OCI-LY3 (cell line): ENCODE measurements at regions not wholly inside any gene's neighbourhood (a gene's known extent, or its start where the extent isn't known, plus 50 kb on each side); places are given as distances from the start of the nearest gene placed in this dataset.

Experiments used
- H2AFZ ChIP-seq: fragments of 200-600, 300-600 bp; shearing (Covaris generic); 2 replicates; pipeline ENCODE4 v1.6.0; 2014; ENCODE audit warnings: antibody characterized with exemption, low read depth, low read length
- H3K27ac ChIP-seq: fragments of 200-600, 300-600 bp; sonication (generic); 2 replicates; pipeline ENCODE4 v1.5.1; 2014; ENCODE audit warnings: mild to moderate bottlenecking, low read length, moderate library complexity, mixed read lengths
- H3K27me3 ChIP-seq: fragments of 200-600, 300-600 bp; sonication (generic); 2 replicates; pipeline ENCODE4 v1.6.1; 2014; ENCODE audit warnings: low read depth, low read length, mixed read lengths
- H3K36me3 ChIP-seq: fragments of 200-600, 300-600 bp; sonication (generic); replicated peaks from 2 replicates; pipeline ENCODE3; 2014; ENCODE audit warnings: low read depth, low read length, mixed read lengths
- H3K4me1 ChIP-seq: fragments of 300-600, 200-600 bp; sonication (generic); 2 replicates; pipeline ENCODE4 v1.6.1; 2014; ENCODE audit warnings: low read length, mixed read lengths
- H3K4me2 ChIP-seq: fragments of 200-600, 300-600 bp; sonication (generic); 2 replicates; pipeline ENCODE4 v1.6.1; 2014; ENCODE audit warnings: low read length, mixed read lengths
- H3K4me3 ChIP-seq: fragments of 300-600, 200-600 bp; sonication (generic); 2 replicates; pipeline ENCODE4 v1.5.1; 2014; ENCODE audit warnings: antibody characterized with exemption, mild to moderate bottlenecking, low read length, moderate library complexity
- H3K79me2 ChIP-seq: fragments of 300-600, 200-600 bp; shearing (Covaris generic); 2 replicates; pipeline ENCODE4 v1.6.1; 2014; ENCODE audit warnings: mild to moderate bottlenecking, low read length, mixed read lengths
- H3K9ac ChIP-seq: fragments of 300-600, 200-600 bp; shearing (Covaris generic); 2 replicates; pipeline ENCODE4 v1.6.0; 2014; ENCODE audit warnings: mild to moderate bottlenecking, low read length, moderate library complexity
- H3K9me3 ChIP-seq: fragments of 200-600, 300-600 bp; shearing (Covaris generic); 2 replicates; pipeline ENCODE4 v1.6.1; 2014; ENCODE audit warnings: low read length, mixed read lengths; ENCODE audit not compliant: insufficient read depth
- H4K20me1 ChIP-seq: fragments of 200-600, 300-600 bp; sonication (generic); 2 replicates; pipeline ENCODE4 v1.6.1; 2016; ENCODE audit warnings: low read length, mixed read lengths; ENCODE audit not compliant: insufficient read depth
- EZH2phosphoT487 ChIP-seq: fragments of 200-600 bp; shearing (Covaris generic); IDR thresholded peaks from 2 replicates; pipeline ENCODE4 v1.6.1; 2018; ENCODE audit warnings: antibody characterized with exemption, mixed run types, low read depth
- TF ChIP-seq, protein P1 (sequence below): fragments of 200-600, 300-600 bp; sonication (generic); IDR thresholded peaks from 2 replicates; pipeline ENCODE4 v1.5.1; 2014; ENCODE audit warnings: antibody characterized with exemption, low read length, low read depth

DNA sequence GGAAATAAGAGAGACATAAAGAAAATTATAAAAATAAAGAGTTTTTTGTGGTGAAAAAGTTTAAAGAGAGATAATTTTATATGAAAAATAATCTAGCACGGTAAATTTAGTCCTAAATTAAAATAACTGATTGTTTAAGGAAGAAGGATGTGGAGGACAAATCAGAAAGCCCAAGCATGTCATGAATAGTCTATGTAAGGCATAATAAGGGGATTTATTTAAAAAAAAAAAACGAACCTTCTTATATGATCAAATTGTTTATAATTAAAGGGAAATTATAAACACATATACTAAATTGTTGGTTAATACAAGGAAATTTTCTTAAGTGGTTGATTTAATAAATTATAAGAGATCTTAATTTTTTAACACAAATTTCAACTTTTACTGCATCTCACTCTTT is 551.8 kb upstream of the TYRP1 start:
- Histone ChIP-seq H3K27me3 (no peaks in the 10 kb centered on the region), H3K27ac (no peak overlapping the region), H3K36me3 (no peaks in the 10 kb centered on the region), H3K4me3 (no peak overlapping the region), H3K4me1 (no peaks in the 10 kb centered on the region), H2AFZ (no peak overlapping the region), H3K4me2 (no peak overlapping the region), H3K79me2 (no peaks in the 10 kb centered on the region), H3K9me3 (no peaks in the 10 kb centered on the region; the same call in 1 of the 2 replicates), H3K9ac (no peak overlapping the region), H4K20me1 (no peaks in the 10 kb centered on the region)
- TF ChIP-seq EZH2phosphoT487: no peak
- TF ChIP-seq, protein P1, sequence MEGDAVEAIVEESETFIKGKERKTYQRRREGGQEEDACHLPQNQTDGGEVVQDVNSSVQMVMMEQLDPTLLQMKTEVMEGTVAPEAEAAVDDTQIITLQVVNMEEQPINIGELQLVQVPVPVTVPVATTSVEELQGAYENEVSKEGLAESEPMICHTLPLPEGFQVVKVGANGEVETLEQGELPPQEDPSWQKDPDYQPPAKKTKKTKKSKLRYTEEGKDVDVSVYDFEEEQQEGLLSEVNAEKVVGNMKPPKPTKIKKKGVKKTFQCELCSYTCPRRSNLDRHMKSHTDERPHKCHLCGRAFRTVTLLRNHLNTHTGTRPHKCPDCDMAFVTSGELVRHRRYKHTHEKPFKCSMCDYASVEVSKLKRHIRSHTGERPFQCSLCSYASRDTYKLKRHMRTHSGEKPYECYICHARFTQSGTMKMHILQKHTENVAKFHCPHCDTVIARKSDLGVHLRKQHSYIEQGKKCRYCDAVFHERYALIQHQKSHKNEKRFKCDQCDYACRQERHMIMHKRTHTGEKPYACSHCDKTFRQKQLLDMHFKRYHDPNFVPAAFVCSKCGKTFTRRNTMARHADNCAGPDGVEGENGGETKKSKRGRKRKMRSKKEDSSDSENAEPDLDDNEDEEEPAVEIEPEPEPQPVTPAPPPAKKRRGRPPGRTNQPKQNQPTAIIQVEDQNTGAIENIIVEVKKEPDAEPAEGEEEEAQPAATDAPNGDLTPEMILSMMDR: no peak

DNA sequence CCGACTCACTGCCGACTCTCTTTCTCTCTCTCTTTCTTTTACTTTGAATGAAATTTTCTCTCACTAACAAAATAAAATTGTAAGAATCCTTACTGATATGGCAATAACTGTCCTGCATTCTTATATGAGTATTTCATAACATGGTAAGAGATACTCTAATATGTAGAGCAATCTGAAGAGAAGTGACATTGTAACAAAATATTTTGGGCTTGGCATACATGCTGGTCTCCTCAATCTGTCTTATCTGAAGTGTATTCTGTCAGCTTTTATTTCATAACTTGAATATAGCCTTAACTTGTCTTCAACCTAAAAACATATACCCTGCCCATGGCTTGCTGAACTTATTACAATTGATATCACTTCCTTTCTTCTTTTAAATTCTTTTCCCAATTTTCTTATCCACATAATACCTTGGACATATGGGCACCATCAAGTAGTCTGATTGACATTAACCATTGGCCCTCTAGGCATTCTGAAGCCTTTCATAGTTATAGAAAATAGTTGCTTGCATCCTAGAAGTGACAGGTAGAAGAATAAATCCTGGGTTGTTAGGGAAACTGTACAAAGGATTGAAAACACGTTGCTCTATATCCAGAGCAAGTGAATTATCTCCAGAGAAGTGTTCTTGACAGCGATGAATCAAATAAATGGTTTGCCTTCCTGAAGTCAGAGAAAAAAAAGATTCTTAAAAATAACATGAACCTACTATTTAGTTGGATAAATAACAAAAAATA is 537.6 kb upstream of the TYRP1 start:
- Histone ChIP-seq H3K9ac (no peak overlapping the region), H3K9me3 (no peaks in the 10 kb centered on the region), H2AFZ (no peak overlapping the region), H3K4me1 (no peaks in the 10 kb centered on the region), H4K20me1 (no peaks in the 10 kb centered on the region), H3K4me2 (no peak overlapping the region), H3K36me3 (no peaks in the 10 kb centered on the region), H3K79me2 (no peaks in the 10 kb centered on the region), H3K27me3 (no peaks in the 10 kb centered on the region), H3K27ac (no peak overlapping the region), H3K4me3 (no peak overlapping the region)
- TF ChIP-seq, protein P1: no peak
- TF ChIP-seq EZH2phosphoT487: no peak

DNA sequence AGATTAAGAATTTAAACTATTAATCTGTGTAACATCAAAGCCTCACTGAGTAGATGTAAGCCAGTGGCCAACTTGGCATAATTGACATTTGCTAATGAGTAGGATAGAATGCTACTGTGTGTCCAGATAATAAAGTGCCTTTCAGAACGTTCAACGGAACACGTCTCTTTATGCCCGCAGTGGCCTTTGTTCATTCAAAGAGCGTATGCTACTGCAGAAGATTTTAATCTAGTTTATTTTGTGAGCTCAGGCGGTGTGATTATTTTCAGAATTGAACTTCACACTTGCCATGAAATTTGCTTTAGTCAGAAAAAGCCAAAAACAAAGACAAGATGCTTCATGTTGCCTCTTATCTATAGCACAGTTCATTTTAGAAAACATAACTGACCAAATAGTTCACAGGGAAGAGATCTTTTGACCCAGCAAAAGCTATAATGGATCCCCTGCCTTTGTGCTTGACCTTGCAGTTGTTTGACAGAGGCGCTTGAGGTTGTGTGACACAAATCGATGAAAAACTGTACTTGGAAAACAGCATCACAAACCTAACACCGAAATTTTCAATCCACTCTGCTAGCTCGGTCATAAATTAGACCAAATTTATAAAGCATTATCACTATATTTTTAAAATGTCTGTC is 530.9 kb upstream of the TYRP1 start:
- Histone ChIP-seq H3K9me3 (no peaks in the 10 kb centered on the region), H3K27ac (no peak overlapping the region), H3K9ac (no peak overlapping the region), H3K79me2 (no peaks in the 10 kb centered on the region), H3K4me1 (no peaks in the 10 kb centered on the region), H3K27me3 (no peaks in the 10 kb centered on the region), H3K4me3 (no peak overlapping the region), H3K4me2 (no peak overlapping the region), H3K36me3 (no peaks in the 10 kb centered on the region), H4K20me1 (no peaks in the 10 kb centered on the region), H2AFZ (0 out of 2 replicates have a peak overlapping the region, but pooled peaks have one; percentile 15)
- TF ChIP-seq, protein P1: no peak
- TF ChIP-seq EZH2phosphoT487: no peak

DNA sequence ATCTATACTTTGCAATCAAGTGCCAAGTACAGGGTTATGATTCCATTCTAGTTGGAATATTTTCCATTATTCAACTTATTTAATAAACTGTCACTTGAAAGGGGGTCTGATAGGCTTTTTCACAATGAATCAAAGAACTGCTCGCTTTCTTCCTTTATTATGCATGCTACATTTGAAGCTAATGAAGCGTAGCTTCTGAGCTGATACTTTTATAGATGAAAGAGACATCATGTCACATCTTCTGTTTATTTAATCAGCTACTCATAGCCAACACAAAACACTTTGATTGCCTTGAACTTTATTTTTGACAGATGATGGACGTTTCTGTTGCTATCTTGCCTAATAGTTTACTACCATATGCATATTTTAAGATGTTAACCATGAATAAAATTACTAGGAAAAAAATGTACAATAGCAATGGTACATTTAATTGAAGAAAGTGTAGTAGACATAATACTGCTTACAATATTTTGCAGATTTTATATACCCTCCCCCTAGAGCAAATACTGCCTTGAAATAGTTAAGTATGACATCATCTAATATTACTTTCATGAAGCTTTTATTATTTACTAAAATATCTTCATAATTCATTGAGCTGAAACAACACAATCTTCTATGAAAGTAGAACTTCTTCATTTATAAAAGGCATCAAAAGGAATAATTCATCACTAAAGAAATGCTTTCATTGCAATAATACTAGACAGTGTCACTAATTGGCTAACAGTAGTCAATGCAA is 529.3 kb upstream of the TYRP1 start:
- no peak overlapping the region for H3K4me2 ChIP-seq
- no peaks in the 10 kb centered on the region for H3K79me2 ChIP-seq
- no peaks in the 10 kb centered on the region for H3K36me3 ChIP-seq
- TF ChIP-seq, protein P1: no peak
- TF ChIP-seq EZH2phosphoT487: no peak
- H3K27ac ChIP-seq: no peak overlapping the region
- H3K27me3 ChIP-seq: no peaks in the 10 kb centered on the region
- H3K9ac ChIP-seq: no peak overlapping the region
- H3K4me3 ChIP-seq: no peak overlapping the region
- H3K9me3 ChIP-seq: no peaks in the 10 kb centered on the region
- H4K20me1 ChIP-seq: no peaks in the 10 kb centered on the region
- no peaks in the 10 kb centered on the region for H3K4me1 ChIP-seq
- no peak overlapping the region for H2AFZ ChIP-seq
